ENCODE measurements at regions not wholly inside any gene's neighbourhood (a gene's known extent, or its start where the extent isn't known, plus 50 kb on each side); places are given as distances from the start of the nearest gene placed in this dataset.
A peak's percentile ranks its signal among the peaks of the same experiment; 100 is the strongest.
"Not testable (repeated sequence)": the region's sequence is repeated elsewhere in the genome, so short reads cannot be mapped to it uniquely, and the experiment has no call there.

DNA sequence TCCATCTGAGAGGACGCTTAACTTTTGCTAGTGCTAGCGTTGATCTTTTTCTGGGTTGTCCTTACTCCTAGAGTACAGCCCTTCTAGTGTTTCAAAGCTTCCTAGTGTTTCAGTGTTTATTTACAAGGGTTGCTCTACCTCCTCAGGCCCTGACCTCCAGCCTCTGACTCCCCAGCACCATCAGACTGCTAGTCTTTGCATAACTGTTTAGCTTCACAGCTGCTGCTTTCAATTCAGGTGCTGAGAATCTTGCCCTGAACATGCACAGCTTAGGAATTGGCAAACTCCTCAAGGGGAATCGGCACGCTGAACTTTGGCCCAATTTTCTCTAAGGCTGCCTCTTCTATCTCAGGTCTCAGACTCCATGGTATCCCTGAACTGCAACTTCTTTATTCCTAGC, 52.9 kb downstream of the OR52B4 start:
- in situ Hi-C loops (cut with HindIII; ENCODE audit: low pct_unique_long_range_greater_than_20kb, low sequenced_read_pairs); DNase-seq (ENCODE audit: low read depth, low spot score): not testable (repeated sequence)

GRCh38 chr11:4277225-4277624, 91.0 kb downstream of the OR52B4 start:
- DNase-seq (ENCODE audit: low read depth, low spot score); in situ Hi-C loops (cut with HindIII; ENCODE audit: low pct_unique_long_range_greater_than_20kb, low sequenced_read_pairs): not testable (repeated sequence)

DNA sequence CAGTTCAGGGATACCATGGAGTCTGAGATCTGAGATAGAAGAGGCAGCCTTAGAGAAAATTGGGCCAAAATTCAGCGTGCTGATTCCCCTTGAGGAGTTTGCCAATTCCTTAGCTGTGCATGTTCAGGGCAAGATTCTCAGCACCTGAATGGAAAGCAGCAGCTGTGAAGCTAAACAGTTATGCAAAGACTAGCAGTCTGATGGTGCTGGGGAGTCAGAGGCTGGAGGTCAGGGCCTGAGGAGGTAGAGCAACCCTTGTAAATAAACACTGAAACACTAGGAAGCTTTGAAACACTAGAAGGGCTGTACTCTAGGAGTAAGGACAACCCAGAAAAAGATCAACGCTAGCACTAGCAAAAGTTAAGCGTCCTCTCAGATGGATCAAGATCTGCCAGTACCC, 117.1 kb downstream of the OR52B4 start:
- DNase-seq (ENCODE audit: low read depth, low spot score); in situ Hi-C loops (cut with HindIII; ENCODE audit: low pct_unique_long_range_greater_than_20kb, low sequenced_read_pairs): not testable (repeated sequence)

DNA sequence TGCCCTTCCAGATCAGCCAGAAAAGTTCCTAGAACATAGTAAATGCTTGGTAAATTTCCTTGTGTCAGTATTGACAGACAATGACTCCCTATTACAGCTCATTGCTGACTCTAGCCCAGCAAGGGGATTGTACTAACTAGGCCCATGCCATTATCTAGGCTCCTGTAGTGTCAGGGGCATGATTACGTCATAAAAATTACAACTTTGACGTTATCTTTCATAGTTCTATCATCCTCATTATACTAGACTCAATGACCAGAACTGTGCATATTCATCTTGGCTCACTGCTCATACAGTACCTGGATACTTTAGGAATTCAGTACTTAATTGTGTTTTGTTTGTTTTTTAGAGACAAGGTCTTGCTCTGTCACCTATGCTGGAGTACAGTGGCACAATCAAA, 118.7 kb downstream of the OR52B4 start:
- DNase-seq (ENCODE audit: low read depth, low spot score); in situ Hi-C loops (cut with HindIII; ENCODE audit: low pct_unique_long_range_greater_than_20kb, low sequenced_read_pairs): not testable (repeated sequence)

GRCh38 chr11:4237771-4238170, 130.4 kb downstream of the OR52B4 start:
- DNase-seq (ENCODE audit: low read depth, low spot score); in situ Hi-C loops (cut with HindIII; ENCODE audit: low pct_unique_long_range_greater_than_20kb, low sequenced_read_pairs): not testable (repeated sequence)

DNA sequence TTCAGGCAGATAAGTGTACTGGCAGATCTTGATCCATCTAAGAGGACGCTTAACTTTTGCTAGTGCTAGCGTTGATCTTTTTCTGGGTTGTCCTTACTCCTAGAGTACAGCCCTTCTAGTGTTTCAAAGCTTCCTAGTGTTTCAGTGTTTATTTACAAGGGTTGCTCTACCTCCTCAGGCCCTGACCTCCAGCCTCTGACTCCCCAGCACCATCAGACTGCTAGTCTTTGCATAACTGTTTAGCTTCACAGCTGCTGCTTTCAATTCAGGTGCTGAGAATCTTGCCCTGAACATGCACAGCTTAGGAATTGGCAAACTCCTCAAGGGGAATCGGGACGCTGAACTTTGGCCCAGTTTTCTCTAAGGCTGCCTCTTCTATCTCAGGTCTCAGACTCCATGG, 124.3 kb downstream of the RRM1 start:
- DNase-seq (ENCODE audit: low read depth, low spot score); in situ Hi-C loops (cut with HindIII; ENCODE audit: low pct_unique_long_range_greater_than_20kb, low sequenced_read_pairs): not testable (repeated sequence)

GRCh38 chr11:4213746-4214145, 119.1 kb downstream of the RRM1 start:
- in situ Hi-C loops (cut with HindIII; ENCODE audit: low pct_unique_long_range_greater_than_20kb, low sequenced_read_pairs) = no loop called here
- DNase-seq (ENCODE audit: low read depth, low spot score) = no peak

- DNase-seq (ENCODE audit: low read depth, low spot score) = no peak
- in situ Hi-C loops (cut with HindIII; ENCODE audit: low pct_unique_long_range_greater_than_20kb, low sequenced_read_pairs) = no loop called here
Measured at GRCh38 chr11:4211991-4212390, 117.4 kb downstream of the RRM1 start.

GRCh38 chr11:4203603-4204360, 109.2 kb downstream of the RRM1 start:
- DNase-seq (ENCODE audit: low read depth, low spot score) = peak; percentile 44
- in situ Hi-C loops (cut with HindIII; ENCODE audit: low pct_unique_long_range_greater_than_20kb, low sequenced_read_pairs) = no loop called here

DNA sequence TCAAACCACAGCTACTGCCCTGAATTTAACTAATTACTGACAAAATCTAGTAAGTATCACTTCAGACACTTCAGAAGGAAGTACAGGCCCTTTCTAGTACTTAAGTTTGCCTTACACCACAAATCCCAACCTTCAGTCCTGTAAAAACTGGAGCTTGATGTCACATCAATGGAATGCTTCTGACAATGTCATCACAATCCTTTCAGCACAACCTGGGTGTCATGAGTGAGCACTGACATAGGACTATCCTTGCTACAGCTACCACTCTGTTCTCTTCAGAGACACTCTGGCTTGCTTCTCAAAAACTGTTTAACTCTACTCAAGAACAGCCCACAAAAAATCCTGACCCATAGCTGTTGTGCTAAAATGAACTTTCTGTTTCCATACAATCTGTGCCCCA, 108.2 kb downstream of the RRM1 start:
- no peak for DNase-seq (ENCODE audit: low read depth, low spot score)
- in situ Hi-C loops (cut with HindIII; ENCODE audit: low pct_unique_long_range_greater_than_20kb, low sequenced_read_pairs) = no loop called here

GRCh38 chr11:4197112-4197511, 102.5 kb downstream of the RRM1 start:
- in situ Hi-C loops (cut with HindIII; ENCODE audit: low pct_unique_long_range_greater_than_20kb, low sequenced_read_pairs) = no loop called here
- no peak for DNase-seq (ENCODE audit: low read depth, low spot score)

GRCh38 chr11:4195909-4196308, 101.3 kb downstream of the RRM1 start:
- in situ Hi-C loops (cut with HindIII; ENCODE audit: low pct_unique_long_range_greater_than_20kb, low sequenced_read_pairs) = no loop called here

GRCh38 chr11:4194889-4195288, 100.3 kb downstream of the RRM1 start:
- no peak for DNase-seq (ENCODE audit: low read depth, low spot score)
- in situ Hi-C loops (cut with HindIII; ENCODE audit: low pct_unique_long_range_greater_than_20kb, low sequenced_read_pairs) = no loop called here

More at GRCh38 chr11:4195909-4196308, 101.3 kb downstream of the RRM1 start:
- no peak for DNase-seq (ENCODE audit: low read depth, low spot score)

GRCh38 chr11:4191031-4191571, 96.5 kb downstream of the RRM1 start:
- in situ Hi-C loops (cut with HindIII; ENCODE audit: low pct_unique_long_range_greater_than_20kb, low sequenced_read_pairs) = no loop called here
- no peak for DNase-seq (ENCODE audit: low read depth, low spot score)

GRCh38 chr11:4190519-4190918, 95.9 kb downstream of the RRM1 start:
- no peak for DNase-seq (ENCODE audit: low read depth, low spot score)
- in situ Hi-C loops (cut with HindIII; ENCODE audit: low pct_unique_long_range_greater_than_20kb, low sequenced_read_pairs) = no loop called here

GRCh38 chr11:4190098-4190497, 95.5 kb downstream of the RRM1 start:
- no peak for DNase-seq (ENCODE audit: low read depth, low spot score)
- in situ Hi-C loops (cut with HindIII; ENCODE audit: low pct_unique_long_range_greater_than_20kb, low sequenced_read_pairs) = no loop called here

Measured in SK-MEL-5 (cell line).